ENCODE measurements at regions not wholly inside any gene's neighbourhood (a gene's known extent, or its start where the extent isn't known, plus 50 kb on each side); places are given as distances from the start of the nearest gene placed in this dataset.

GRCh38 chr13:44759384-44760360 is 183.5 kb upstream of the TSC22D1 start:
- no peak for TF ChIP-seq POLR2A (IDR thresholded peaks at IDR 0.05)
- TF ChIP-seq CTCF (IDR thresholded peaks at IDR 0.05): no peak

Measured in testis (tissue), 2 donors.